ENCODE measurements at regions not wholly inside any gene's neighbourhood (a gene's known extent, or its start where the extent isn't known, plus 50 kb on each side); places are given as distances from the start of the nearest gene placed in this dataset.
"Not testable (repeated sequence)": the region's sequence is repeated elsewhere in the genome, so short reads cannot be mapped to it uniquely, and the experiment has no call there.

DNA sequence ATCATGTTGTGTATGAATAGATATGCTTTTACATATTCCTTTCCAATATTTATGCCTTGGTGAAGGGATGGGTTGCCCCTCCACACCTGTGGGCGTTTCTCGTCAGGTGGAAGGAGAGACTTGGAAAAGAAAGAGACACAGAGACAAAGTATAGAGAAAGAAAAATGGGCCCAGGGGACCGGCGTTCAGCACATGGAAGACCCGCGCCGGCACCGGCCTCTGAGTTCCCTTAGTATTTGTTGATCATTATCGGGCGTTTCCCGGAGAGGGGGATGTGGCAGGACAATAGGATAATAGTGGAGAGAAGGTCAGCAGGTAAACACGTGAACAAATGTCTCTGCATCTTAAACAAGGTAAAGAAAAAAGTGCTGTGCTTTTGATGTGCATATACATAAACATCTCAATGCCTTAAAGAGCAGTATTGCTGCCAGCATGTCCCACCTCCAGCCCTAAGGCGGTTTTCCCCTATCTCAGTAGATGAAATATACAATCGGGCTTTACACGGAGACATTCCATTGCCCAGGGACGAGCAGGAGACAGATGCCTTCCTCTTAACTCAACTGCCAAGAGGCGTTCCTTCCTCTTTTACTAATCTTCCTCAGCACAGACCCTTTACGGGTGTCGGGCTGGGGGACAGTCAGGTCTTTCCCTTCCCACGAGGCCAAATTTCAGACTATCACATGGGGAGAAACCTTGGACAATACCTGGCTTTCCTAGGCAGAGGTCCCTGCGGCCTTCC lies 188.5 kb upstream of the F9 start:
- TF ChIP-seq, protein P1, sequence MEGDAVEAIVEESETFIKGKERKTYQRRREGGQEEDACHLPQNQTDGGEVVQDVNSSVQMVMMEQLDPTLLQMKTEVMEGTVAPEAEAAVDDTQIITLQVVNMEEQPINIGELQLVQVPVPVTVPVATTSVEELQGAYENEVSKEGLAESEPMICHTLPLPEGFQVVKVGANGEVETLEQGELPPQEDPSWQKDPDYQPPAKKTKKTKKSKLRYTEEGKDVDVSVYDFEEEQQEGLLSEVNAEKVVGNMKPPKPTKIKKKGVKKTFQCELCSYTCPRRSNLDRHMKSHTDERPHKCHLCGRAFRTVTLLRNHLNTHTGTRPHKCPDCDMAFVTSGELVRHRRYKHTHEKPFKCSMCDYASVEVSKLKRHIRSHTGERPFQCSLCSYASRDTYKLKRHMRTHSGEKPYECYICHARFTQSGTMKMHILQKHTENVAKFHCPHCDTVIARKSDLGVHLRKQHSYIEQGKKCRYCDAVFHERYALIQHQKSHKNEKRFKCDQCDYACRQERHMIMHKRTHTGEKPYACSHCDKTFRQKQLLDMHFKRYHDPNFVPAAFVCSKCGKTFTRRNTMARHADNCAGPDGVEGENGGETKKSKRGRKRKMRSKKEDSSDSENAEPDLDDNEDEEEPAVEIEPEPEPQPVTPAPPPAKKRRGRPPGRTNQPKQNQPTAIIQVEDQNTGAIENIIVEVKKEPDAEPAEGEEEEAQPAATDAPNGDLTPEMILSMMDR (IDR thresholded peaks at IDR 0.05), result not testable (repeated sequence)
- TF ChIP-seq POLR2A (IDR thresholded peaks at IDR 0.05), result not testable (repeated sequence)
